SK-N-SH (cell line): ENCODE measurements at regions not wholly inside any gene's neighbourhood (a gene's known extent, or its start where the extent isn't known, plus 50 kb on each side); places are given as distances from the start of the nearest gene placed in this dataset.

Source experiments
- CTCF ChIA-PET: fragments of 300-600, 350-600 bp; formaldehyde crosslinking; extraction: SDS; loops from one replicate; lab custom pipeline; 2021; lab: Yijun Ruan, JAX
- POLR2A ChIA-PET: fragments of 350-600 bp; sonication (Branson Sonifier 250); formaldehyde crosslinking; extraction: SDS; loops from one replicate; lab custom pipeline; 2020; ENCODE audit warnings: antibody characterized with exemption, inconsistent platforms; lab: Yijun Ruan, JAX
- DNase-seq: peaks from one replicate; pipeline ENCODE4 v3.0.0; 2012
- H2AFZ ChIP-seq: fragments of 200-600 bp; sonication (generic); 2 replicates; pipeline ENCODE4 v1.8.1; 2016; ENCODE audit warnings: antibody characterized with exemption, mild to moderate bottlenecking, low read depth
- H3F3A ChIP-seq: fragments of 200-600 bp; sonication (generic); replicated peaks from 2 replicates; pipeline ENCODE3; 2016; ENCODE audit warnings: antibody characterized with exemption, mild to moderate bottlenecking; ENCODE audit not compliant: insufficient read depth
- H3K27ac ChIP-seq, 2 experiments: fragments of 200-500 bp in 1 of 2; fragments of 200-600 bp in 1 of 2; sonication (Bioruptor generic) in 1 of 2; sonication (generic), shearing (Covaris generic) in 1 of 2; 2 replicates each; pipeline versions ENCODE4 v1.5.1 to v1.6.1; 2014 to 2016; ENCODE audit warnings: low read depth in 2 of 2, inconsistent platforms in 1 of 2, low read length in 1 of 2, mild to moderate bottlenecking in 1 of 2, mixed read lengths in 1 of 2
- H3K27me3 ChIP-seq: fragments of 200-600 bp; sonication (generic), shearing (Covaris generic); 2 replicates; pipeline ENCODE4 v1.6.1; 2016; ENCODE audit warnings: mixed run types; ENCODE audit not compliant: insufficient read depth
- H3K36me3 ChIP-seq, 2 experiments: fragments of 200-500 bp in 1 of 2; fragments of 200-600 bp in 1 of 2; sonication (Bioruptor generic) in 1 of 2; sonication (generic) in 1 of 2; replicated peaks in 1 of 2; 2 replicates each; pipeline versions ENCODE3 to v1.5.1; 2014 to 2016; ENCODE audit warnings: low read length in 1 of 2, mild to moderate bottlenecking in 1 of 2; ENCODE audit not compliant: insufficient read depth in 2 of 2, control insufficient read depth in 1 of 2
- H3K4me1 ChIP-seq, 2 experiments: fragments of 200-500 bp in 1 of 2; fragments of 200-600 bp in 1 of 2; sonication (Bioruptor generic) in 1 of 2; sonication (generic), shearing (Covaris generic) in 1 of 2; 2 replicates each; pipeline versions ENCODE4 v1.5.1 to v1.6.1; 2014 to 2016; ENCODE audit warnings: low read depth in 1 of 2, low read length in 1 of 2, mixed run types in 1 of 2; ENCODE audit not compliant: insufficient read depth in 2 of 2, control insufficient read depth in 1 of 2
- H3K4me2 ChIP-seq: fragments of 200-600 bp; sonication (generic), shearing (Covaris generic); 2 replicates; pipeline ENCODE4 v1.6.1; 2017; ENCODE audit warnings: mixed run types
- H3K4me3 ChIP-seq, 2 experiments: fragments of 200-500 bp in 1 of 2; fragments of 200-600 bp in 1 of 2; sonication (Bioruptor generic) in 1 of 2; sonication (generic), shearing (Covaris generic) in 1 of 2; 2 replicates each; pipeline versions ENCODE4 v1.5.1 to v1.8.1; 2014 to 2016; ENCODE audit warnings: low read depth in 2 of 2, inconsistent platforms in 1 of 2, low read length in 1 of 2, mild to moderate bottlenecking in 1 of 2, mixed read lengths in 1 of 2, moderate library complexity in 1 of 2
- H3K79me2 ChIP-seq: fragments of 200-600 bp; sonication (generic); 2 replicates; pipeline ENCODE4 v1.8.1; 2017; ENCODE audit warnings: mild to moderate bottlenecking; ENCODE audit not compliant: insufficient read depth
- H3K9ac ChIP-seq: fragments of 200-600 bp; sonication (generic); 2 replicates; pipeline ENCODE4 v1.6.1; 2017; ENCODE audit warnings: mixed run types
- H3K9me2 ChIP-seq: fragments of 200-600 bp; sonication (generic); 2 replicates; pipeline ENCODE4 v1.6.1; 2017; ENCODE audit warnings: mixed run types
- H3K9me3 ChIP-seq: fragments of 200-600 bp; sonication (generic); 2 replicates; pipeline ENCODE4 v1.6.1; 2017; ENCODE audit warnings: mixed run types, mild to moderate bottlenecking, moderate library complexity
- H4K20me1 ChIP-seq: fragments of 200-600 bp; sonication (generic); 2 replicates; pipeline ENCODE4 v1.6.1; 2017; ENCODE audit warnings: mild to moderate bottlenecking, mixed run types; ENCODE audit not compliant: insufficient read depth
- CHD2 ChIP-seq: fragments of 150-350 bp; IDR thresholded peaks from 2 replicates; pipeline ENCODE4 v1.6.1; 2018; ENCODE audit warnings: low read length; ENCODE audit not compliant: partially characterized antibody
- MEF2A ChIP-seq: IDR thresholded peaks from 2 replicates; pipeline ENCODE4 v1.4.0; 2012; ENCODE audit warnings: low read depth, borderline replicate concordance
- NRF1 ChIP-seq: IDR thresholded peaks from 2 replicates; pipeline ENCODE4 v1.6.1; 2012; ENCODE audit warnings: low read depth, mild to moderate bottlenecking, low read length
- POLR2AphosphoS5 ChIP-seq: IDR thresholded peaks from 2 replicates; pipeline ENCODE4 v1.6.1; 2012; ENCODE audit warnings: low read depth, low read length
- RCOR1 ChIP-seq: fragments of 150-350 bp; IDR thresholded peaks from 2 replicates; pipeline ENCODE4 v1.6.1; 2017; ENCODE audit warnings: antibody characterized with exemption, low read length
- RXRA ChIP-seq: IDR thresholded peaks from 2 replicates; pipeline ENCODE4 v1.4.0; 2012; ENCODE audit warnings: low read depth, mild to moderate bottlenecking, borderline replicate concordance
- WGBS: methylation state at CpG from one replicate; pipeline ENCODE4 v1.1.6; 2017; ENCODE audit warnings: low lambda C conversion rate; 5-methylcytosine and 5-hydroxymethylcytosine counted together
- TF ChIP-seq, protein P1 (sequence below): fragments of 200-600 bp; sonication (generic); IDR thresholded peaks from 2 replicates; pipeline ENCODE4 v1.6.1; 2017; ENCODE audit warnings: antibody characterized with exemption, mild to moderate bottlenecking, moderate library complexity
- TF ChIP-seq, protein P2 (sequence below): IDR thresholded peaks from 2 replicates; pipeline ENCODE4 v1.4.0; 2012; ENCODE audit warnings: low read depth, borderline replicate concordance
- TF ChIP-seq, protein P3 (sequence below): fragments of 150-350 bp; IDR thresholded peaks from 2 replicates; pipeline ENCODE4 v1.6.1; 2017; ENCODE audit warnings: antibody characterized with exemption, low read length, low read depth, borderline replicate concordance
- TF ChIP-seq, protein P4 (sequence below): IDR thresholded peaks from 2 replicates; pipeline ENCODE4 v1.4.0; 2012; ENCODE audit warnings: low read depth
- TF ChIP-seq, protein P5 (sequence below): IDR thresholded peaks from 2 replicates; pipeline ENCODE4 v1.6.1; 2012; ENCODE audit warnings: mild to moderate bottlenecking, low read depth, low read length, moderate library complexity

DNA sequence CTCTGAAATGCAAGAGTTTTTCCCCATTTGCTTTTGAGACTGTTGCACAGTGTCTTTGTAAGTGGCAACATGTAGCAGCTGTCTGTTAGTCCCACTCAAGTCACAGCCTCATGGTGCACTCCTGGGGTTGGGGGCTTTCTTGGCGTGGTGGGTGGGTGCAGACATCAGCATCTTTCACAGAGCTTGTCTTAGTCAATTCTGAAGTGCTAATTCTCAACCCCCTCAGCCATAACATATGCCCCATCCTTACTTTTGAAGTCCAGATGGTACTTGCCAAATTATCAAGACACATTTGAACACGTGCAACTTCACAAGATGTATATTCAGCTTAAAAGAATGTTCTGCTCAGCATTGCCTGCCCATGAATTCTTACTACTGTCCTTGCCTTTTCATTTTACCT is 87.1 kb downstream of the VCAM1 start:
- POLR2A ChIA-PET = no interaction called here
- no peaks in the 10 kb centered on the region for H3F3A ChIP-seq
- no peaks in the 10 kb centered on the region for H3K27me3 ChIP-seq
- no peak overlapping the region for H3K4me3 ChIP-seq
- H3K9me2 ChIP-seq = no peaks in the 10 kb centered on the region
- H4K20me1 ChIP-seq = no peaks in the 10 kb centered on the region
- no peak overlapping the region for H3K27ac ChIP-seq
- H3K9ac ChIP-seq = no peak overlapping the region
- WGBS = 27% methylated on average over 2 of the region's 2 CpGs
- H2AFZ ChIP-seq = no peak overlapping the region
- CTCF ChIA-PET = no interaction called here
- no peak for DNase-seq
- H3K4me2 ChIP-seq = no peak overlapping the region
- TF ChIP-seq MEF2A = no peak
- TF ChIP-seq CHD2 = no peak
- no peak for TF ChIP-seq RXRA
- no peak for TF ChIP-seq NRF1
- TF ChIP-seq POLR2AphosphoS5 = no peak
- TF ChIP-seq, protein P1, sequence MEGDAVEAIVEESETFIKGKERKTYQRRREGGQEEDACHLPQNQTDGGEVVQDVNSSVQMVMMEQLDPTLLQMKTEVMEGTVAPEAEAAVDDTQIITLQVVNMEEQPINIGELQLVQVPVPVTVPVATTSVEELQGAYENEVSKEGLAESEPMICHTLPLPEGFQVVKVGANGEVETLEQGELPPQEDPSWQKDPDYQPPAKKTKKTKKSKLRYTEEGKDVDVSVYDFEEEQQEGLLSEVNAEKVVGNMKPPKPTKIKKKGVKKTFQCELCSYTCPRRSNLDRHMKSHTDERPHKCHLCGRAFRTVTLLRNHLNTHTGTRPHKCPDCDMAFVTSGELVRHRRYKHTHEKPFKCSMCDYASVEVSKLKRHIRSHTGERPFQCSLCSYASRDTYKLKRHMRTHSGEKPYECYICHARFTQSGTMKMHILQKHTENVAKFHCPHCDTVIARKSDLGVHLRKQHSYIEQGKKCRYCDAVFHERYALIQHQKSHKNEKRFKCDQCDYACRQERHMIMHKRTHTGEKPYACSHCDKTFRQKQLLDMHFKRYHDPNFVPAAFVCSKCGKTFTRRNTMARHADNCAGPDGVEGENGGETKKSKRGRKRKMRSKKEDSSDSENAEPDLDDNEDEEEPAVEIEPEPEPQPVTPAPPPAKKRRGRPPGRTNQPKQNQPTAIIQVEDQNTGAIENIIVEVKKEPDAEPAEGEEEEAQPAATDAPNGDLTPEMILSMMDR = no peak
- TF ChIP-seq, protein P2, sequence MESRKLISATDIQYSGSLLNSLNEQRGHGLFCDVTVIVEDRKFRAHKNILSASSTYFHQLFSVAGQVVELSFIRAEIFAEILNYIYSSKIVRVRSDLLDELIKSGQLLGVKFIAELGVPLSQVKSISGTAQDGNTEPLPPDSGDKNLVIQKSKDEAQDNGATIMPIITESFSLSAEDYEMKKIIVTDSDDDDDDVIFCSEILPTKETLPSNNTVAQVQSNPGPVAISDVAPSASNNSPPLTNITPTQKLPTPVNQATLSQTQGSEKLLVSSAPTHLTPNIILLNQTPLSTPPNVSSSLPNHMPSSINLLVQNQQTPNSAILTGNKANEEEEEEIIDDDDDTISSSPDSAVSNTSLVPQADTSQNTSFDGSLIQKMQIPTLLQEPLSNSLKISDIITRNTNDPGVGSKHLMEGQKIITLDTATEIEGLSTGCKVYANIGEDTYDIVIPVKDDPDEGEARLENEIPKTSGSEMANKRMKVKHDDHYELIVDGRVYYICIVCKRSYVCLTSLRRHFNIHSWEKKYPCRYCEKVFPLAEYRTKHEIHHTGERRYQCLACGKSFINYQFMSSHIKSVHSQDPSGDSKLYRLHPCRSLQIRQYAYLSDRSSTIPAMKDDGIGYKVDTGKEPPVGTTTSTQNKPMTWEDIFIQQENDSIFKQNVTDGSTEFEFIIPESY = no peak
- TF ChIP-seq, protein P3, sequence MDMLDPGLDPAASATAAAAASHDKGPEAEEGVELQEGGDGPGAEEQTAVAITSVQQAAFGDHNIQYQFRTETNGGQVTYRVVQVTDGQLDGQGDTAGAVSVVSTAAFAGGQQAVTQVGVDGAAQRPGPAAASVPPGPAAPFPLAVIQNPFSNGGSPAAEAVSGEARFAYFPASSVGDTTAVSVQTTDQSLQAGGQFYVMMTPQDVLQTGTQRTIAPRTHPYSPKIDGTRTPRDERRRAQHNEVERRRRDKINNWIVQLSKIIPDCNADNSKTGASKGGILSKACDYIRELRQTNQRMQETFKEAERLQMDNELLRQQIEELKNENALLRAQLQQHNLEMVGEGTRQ = no peak
- TF ChIP-seq, protein P4, sequence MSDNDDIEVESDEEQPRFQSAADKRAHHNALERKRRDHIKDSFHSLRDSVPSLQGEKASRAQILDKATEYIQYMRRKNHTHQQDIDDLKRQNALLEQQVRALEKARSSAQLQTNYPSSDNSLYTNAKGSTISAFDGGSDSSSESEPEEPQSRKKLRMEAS = no peak
- TF ChIP-seq, protein P5, sequence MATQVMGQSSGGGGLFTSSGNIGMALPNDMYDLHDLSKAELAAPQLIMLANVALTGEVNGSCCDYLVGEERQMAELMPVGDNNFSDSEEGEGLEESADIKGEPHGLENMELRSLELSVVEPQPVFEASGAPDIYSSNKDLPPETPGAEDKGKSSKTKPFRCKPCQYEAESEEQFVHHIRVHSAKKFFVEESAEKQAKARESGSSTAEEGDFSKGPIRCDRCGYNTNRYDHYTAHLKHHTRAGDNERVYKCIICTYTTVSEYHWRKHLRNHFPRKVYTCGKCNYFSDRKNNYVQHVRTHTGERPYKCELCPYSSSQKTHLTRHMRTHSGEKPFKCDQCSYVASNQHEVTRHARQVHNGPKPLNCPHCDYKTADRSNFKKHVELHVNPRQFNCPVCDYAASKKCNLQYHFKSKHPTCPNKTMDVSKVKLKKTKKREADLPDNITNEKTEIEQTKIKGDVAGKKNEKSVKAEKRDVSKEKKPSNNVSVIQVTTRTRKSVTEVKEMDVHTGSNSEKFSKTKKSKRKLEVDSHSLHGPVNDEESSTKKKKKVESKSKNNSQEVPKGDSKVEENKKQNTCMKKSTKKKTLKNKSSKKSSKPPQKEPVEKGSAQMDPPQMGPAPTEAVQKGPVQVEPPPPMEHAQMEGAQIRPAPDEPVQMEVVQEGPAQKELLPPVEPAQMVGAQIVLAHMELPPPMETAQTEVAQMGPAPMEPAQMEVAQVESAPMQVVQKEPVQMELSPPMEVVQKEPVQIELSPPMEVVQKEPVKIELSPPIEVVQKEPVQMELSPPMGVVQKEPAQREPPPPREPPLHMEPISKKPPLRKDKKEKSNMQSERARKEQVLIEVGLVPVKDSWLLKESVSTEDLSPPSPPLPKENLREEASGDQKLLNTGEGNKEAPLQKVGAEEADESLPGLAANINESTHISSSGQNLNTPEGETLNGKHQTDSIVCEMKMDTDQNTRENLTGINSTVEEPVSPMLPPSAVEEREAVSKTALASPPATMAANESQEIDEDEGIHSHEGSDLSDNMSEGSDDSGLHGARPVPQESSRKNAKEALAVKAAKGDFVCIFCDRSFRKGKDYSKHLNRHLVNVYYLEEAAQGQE = no peak
- TF ChIP-seq RCOR1 = no peak
- no peaks in the 10 kb centered on the region for H3K79me2 ChIP-seq
- no peaks in the 10 kb centered on the region for H3K36me3 ChIP-seq
- H3K4me1 ChIP-seq = no peaks in the 10 kb centered on the region
- no peaks in the 10 kb centered on the region for H3K9me3 ChIP-seq
